GM21390 (cell line): ENCODE measurements at regions not wholly inside any gene's neighbourhood (a gene's known extent, or its start where the extent isn't known, plus 50 kb on each side); places are given as distances from the start of the nearest gene placed in this dataset.
"Not testable (repeated sequence)": the region's sequence is repeated elsewhere in the genome, so short reads cannot be mapped to it uniquely, and the experiment has no call there.

Source experiments
- ATAC-seq: cut with Tn5 transposase; IDR thresholded peaks from one replicate; pipeline ENCODE4 v1.9.1; 2021; ENCODE audit not compliant: unreplicated experiment

GRCh38 chr6:27547157-27548075 lies 74.5 kb upstream of the ZNF184 start:
- no peak for ATAC-seq

GRCh38 chr6:27546522-27546921 lies 73.6 kb upstream of the ZNF184 start:
- no peak for ATAC-seq

GRCh38 chr6:27545271-27546046 lies 72.6 kb upstream of the ZNF184 start:
- peak; percentile 66 for ATAC-seq

GRCh38 chr6:27544612-27545260 lies 71.8 kb upstream of the ZNF184 start:
- ATAC-seq, result no peak

- ATAC-seq, result not testable (repeated sequence)
Observed at GRCh38 chr6:27544135-27544534, 71.2 kb upstream of the ZNF184 start.

GRCh38 chr6:27542485-27542884 lies 69.6 kb upstream of the ZNF184 start:
- no peak for ATAC-seq

- no peak for ATAC-seq
Observed at GRCh38 chr6:27541933-27542297, 69.0 kb upstream of the ZNF184 start.

GRCh38 chr6:27541212-27541932 lies 68.5 kb upstream of the ZNF184 start:
- no peak for ATAC-seq

GRCh38 chr6:27539551-27539950 lies 66.6 kb upstream of the ZNF184 start:
- ATAC-seq, result no peak

- no peak for ATAC-seq
Observed at GRCh38 chr6:27532820-27533538, 60.1 kb upstream of the ZNF184 start.

- no peak for ATAC-seq
Observed at GRCh38 chr6:27531772-27532459, 59.0 kb upstream of the ZNF184 start.

- ATAC-seq, result not testable (repeated sequence)
Observed at GRCh38 chr6:27529796-27530195, 56.9 kb upstream of the ZNF184 start.

- ATAC-seq, result no peak
Observed at GRCh38 chr6:27528714-27529113, 55.8 kb upstream of the ZNF184 start.
